ENCODE measurements at regions not wholly inside any gene's neighbourhood (a gene's known extent, or its start where the extent isn't known, plus 50 kb on each side); places are given as distances from the start of the nearest gene placed in this dataset.
"Not testable (repeated sequence)": the region's sequence is repeated elsewhere in the genome, so short reads cannot be mapped to it uniquely, and the experiment has no call there.

- no peak for DNase-seq (ENCODE audit: low spot score)
Observed at GRCh38 chr10:60618861-60619260, 159.4 kb upstream of the CDK1 start.

DNA sequence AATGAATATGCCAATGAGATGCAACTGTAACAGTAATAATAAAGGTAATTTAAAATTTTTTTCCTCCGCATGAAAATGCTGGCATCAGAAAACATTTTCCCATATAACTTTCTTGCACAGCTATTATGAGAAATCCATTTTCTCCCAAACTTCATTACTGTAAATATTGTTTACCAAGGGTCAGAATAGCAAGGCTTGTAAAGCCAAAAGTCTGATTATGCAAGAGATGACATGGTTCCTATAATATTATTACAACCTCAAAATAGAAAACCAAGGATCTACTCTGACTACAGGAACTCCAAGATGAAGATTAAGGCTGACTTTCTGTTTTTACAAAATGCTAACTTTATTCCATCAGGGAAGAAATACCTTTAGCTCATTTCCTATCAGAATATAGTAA, 162.7 kb upstream of the CDK1 start:
- no peak for DNase-seq (ENCODE audit: low spot score)

- DNase-seq (ENCODE audit: low spot score) = no peak
Observed at GRCh38 chr10:60614363-60614762, 163.9 kb upstream of the CDK1 start.

DNA sequence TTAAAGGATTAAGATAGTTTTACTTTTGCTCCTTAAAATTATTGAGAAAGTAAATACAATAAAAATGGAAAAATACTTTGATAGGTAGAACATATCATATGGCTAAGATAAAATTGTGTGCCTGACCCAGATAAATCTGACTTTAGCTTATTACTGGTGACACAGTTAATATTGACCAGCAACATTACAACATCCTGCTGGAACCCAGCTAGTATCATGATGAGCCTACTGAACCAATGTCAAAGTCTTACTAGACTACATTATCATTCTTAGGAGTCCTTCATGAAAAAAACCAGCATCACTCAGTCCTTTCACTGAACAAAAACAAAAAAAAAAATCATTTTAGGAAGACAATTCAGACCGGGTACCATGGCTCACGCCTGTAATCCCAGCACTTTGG, 164.8 kb upstream of the CDK1 start:
- DNase-seq (ENCODE audit: low spot score) = no peak

DNA sequence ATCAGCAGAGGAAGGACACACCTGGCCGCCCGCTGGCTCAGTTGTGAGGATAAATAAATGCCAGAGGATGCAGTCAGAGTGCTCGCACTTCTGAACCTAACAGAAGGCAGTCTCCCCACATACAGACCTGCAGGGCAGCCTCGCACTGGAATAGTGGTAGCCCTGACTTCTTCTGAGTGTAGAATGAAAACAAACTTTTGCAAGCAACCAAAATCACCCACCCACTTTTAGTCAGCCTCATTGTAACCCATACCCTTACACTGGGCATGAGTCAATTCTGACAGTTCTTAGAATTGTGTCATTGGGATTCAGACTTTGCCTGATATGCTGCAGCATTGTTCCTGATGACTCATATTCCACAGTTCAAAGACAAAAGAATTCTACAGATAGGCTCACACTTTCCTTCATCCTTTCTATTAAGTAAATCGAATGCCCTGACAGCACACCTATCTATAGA, 167.0 kb upstream of the CDK1 start:
- no peak for DNase-seq (ENCODE audit: low spot score)

GRCh38 chr10:60607372-60607771, 170.9 kb upstream of the CDK1 start:
- DNase-seq (ENCODE audit: low spot score) = no peak

DNA sequence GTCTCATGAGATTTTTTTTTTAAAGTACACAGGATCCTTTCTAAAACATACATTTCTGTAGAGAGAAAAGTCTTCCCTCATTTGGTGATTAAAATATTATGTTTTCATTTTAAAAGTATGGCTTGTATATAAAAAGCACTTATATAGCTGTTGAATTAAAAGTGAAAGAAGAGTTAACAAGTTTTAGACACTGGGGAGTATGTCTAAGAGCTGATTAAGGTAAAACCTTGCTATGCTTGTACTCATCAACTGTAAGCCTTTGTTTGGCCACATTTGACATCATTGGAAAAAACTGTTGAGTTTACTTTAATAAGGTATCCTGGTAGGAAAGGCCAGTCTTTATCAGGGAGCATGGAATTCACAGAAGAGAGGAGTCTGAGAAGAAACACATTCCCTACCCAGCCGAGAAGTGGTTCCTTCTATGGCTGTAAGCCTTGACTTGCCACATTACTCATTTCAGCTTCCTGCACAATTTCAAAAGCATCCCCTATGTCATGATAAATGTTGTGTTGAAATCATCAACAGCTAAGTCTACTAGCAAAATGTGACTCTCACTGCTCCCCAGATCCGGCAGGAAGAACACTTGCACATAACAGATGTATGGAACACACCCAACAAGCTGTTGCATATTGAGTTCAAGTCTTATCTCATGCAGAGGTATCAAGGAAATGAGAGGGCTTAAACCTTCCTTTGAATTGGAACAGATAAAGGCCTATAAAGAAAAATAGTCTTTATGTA, 171.8 kb upstream of the CDK1 start:
- peak; percentile 91 for DNase-seq (ENCODE audit: low spot score)

DNA sequence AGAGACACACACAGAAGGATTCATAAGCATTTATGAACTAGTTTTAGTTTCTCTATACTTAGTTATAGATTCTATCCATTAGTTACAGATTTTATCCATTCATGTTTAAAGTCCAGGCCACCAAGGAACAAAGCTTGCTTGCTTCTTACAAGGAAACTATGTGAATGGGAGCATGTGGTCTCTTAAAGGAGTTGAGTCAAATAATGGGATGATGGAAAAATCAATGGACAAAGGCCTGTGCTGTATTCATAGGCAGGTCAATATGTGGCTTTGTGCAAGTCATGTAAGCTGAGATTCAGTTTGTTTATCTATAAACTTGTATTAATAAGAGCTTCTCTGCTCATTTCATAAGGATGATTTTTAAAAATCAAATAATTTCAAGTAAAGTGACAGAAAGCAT, 172.8 kb upstream of the CDK1 start:
- no peak for DNase-seq (ENCODE audit: low spot score)

- peak; percentile 25 for DNase-seq (ENCODE audit: low spot score)
Observed at GRCh38 chr10:60604342-60604741, 173.9 kb upstream of the CDK1 start.

DNA sequence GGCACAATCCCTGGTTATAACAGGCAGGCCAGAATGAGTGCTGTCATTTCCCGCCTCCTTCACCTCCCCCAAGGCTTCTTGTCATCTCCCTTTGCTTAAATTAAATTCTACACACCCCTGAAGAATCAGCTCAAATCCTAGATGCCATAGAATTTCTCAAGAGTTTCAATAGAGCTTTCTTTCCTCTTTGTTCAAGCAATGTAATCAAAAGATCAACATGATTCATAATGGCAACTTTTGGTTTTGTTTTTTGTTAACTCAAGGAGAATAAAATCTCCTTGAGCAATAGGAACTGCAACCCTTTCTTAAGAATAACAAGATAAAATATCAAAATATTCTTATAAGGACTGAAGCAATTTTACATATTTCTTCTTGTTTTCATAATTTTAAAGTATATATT, 180.8 kb upstream of the CDK1 start:
- no peak for DNase-seq (ENCODE audit: low spot score)

GRCh38 chr10:60595852-60596251, 182.4 kb upstream of the CDK1 start:
- no peak for DNase-seq (ENCODE audit: low spot score)

DNA sequence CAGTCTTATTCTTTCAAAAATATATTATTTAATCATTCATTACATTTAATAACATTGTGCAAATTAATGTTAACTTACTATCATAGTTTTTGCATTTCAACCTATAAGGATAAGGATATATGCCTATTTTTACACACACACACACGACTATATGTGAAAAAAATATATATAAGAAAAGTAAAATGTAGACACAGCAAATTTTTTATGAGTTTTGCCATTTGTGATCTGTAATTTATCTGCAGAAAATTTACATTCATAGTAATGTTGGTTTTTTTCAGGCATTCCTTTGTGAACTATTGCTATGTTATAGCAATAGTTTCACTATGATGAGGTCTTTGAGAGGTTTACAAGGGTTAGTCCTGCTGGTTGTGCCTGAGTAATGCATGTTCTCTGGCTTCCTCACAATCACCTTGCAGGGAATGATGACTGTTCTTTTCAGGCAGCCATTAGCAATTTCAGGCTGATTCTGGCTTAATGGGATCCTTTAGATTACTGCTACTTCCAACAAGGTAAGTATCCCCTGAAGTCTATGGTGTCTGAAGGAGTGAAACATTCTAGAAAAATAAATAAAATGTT, 183.7 kb upstream of the CDK1 start:
- DNase-seq (ENCODE audit: low spot score) = no peak

DNA sequence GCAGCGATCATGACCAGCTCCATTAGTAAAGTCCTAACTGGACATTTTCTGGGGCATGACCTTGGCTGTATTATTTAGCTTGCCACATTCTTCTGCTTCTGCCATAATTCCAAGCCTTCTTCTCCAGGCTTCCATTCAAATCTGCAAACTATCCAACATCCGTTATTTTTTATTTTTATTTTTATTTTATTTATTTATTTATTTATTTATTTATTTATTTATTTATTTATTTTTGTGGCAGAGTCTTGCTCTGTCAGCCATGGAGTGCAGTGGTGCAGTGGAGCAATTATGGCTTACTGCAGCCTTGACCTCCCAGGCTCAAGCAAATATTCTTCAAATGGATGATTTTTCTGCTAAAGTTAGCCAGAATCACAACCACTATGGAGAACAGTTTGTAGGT, 187.2 kb upstream of the CDK1 start:
- DNase-seq (ENCODE audit: low spot score) = no peak

GRCh38 chr10:60589376-60589775, 188.9 kb upstream of the CDK1 start:
- no peak for DNase-seq (ENCODE audit: low spot score)

DNA sequence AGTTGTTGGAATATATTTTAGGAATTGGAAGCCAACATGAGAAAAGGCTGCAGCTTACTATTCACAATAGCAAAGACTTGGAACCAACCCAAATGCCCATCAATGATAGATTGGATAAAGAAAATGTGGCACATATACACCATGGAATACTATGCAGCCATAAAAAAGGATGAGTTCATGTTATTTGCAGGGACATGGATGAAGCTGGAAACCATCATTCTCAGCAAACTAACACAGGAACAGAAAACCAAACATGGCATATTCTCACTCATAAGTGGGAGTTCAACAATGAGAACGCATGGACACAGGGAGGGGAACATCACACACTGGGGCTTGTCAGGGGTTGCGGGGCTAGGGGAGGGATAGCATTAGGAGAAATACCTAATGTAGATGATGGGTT, 192.1 kb upstream of the ANK3 start:
- not testable (repeated sequence) for DNase-seq (ENCODE audit: low spot score)

DNA sequence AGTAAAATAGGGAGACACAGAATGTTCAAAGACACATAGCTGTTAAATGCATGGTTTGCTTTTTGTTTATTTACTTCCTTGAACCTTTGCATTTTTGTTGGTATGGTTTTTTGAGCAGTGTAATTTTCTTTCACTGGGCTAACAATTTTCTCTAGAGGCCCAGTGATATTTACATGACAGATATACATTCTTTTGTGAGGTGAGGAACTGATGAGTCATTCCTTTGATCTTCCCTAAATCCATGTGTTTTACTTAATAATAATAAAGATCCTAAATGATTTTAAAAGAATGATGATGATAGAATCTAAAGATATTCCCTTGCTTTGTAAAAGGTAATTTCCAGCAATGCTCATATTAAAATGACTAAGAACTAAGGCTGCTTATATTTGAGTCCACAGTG, 188.5 kb upstream of the ANK3 start:
- no peak for DNase-seq (ENCODE audit: low spot score)

DNA sequence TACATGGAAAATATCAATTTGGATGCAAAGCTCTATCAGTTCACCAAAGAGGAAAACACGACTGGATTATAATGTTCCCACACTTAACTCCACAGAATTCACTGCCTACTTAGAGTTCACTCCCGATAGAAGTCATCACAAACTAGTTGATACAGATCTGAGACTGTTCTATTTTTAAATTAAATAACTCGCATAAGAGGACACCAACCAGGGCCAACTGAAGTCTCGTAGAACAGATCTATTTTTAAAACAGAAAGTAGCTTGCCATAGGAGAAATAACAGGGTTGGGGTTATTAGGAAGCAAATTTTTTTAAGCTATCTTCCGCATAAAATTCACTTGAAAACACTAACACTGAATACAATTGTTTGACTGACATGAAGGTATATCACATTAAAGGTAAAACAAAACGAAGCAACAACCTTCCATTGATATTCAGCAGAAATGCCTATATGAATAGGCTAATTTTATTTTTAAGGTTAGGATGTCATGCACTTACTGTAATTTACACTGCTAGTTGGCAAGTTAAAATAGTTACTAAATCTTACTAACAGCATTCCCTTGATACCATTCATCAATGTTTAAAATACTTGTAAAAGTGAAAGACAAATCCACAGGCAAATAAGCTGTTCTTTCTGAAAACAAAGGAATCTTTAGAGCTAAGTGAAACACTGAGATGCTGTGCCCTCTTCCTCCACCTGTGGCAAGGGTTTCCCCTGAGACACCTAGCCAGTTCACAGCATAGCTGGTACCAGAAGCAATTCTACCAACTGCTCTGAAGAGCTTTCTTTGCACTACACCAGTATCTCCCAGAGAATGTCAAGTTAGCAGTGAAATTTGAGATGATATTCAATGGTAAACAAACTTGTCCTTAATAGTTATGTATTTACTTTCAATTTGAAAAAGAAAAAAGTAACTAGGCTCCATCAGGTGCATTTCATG, 186.7 kb upstream of the ANK3 start:
- DNase-seq (ENCODE audit: low spot score) = no peak

DNA sequence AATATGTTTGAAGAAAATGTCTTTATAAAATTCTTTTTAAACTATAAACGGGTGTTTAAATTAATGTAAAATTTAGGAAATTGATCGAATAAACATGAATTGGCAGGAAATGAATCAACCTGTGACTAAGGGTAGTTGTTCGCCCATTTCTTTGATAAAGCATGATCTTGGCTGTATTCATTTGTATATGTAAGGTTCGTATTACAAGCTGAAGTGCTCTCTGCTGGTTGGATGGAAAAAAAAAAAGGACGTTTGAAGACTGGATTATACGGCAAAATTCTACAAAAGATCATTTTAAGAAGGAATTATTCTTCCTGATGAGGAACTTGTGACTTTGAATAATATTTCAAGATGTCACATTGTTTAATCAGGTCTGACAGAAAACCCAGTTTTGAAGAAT, 185.4 kb upstream of the ANK3 start:
- DNase-seq (ENCODE audit: low spot score) = no peak

GRCh38 chr10:60574388-60574787, 184.7 kb upstream of the ANK3 start:
- no peak for DNase-seq (ENCODE audit: low spot score)

- peak; percentile 4 for DNase-seq (ENCODE audit: low spot score)
Observed at GRCh38 chr10:60573336-60573735, 183.7 kb upstream of the ANK3 start.

DNA sequence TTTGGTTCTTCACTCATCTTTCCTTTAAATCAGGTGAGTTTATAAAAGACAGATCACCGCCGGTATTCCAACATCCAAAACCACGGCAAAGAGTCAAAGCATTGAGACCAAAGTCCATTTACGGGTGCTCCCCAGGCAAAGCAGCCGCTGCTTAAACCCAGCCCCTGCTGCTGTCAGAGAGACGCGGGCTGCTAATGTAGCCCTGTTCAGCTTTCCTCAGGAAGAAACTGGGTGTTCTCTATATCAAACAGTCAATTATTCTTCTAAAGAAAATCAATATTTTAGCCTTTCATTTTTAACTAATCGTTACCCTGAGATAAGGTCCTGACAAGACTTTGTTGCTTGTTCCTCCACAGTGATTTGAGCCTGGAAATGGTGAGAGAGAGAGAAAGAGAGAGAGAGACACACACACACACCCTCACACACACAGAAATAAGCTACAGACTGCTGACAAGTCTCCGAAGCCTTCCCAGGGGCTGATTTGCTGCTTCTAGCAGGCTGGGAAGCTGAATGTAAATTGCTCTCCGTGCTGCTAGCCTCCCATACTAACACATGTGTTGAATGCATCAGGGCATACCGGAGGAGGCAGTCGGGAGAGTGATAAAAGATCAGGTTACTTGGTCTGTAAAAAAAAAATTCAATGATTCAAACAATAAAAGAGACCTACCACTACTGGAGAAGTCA, 183.0 kb upstream of the ANK3 start:
- peak; percentile 73 for DNase-seq (ENCODE audit: low spot score)

GRCh38 chr10:60570896-60571295, 181.2 kb upstream of the ANK3 start:
- no peak for DNase-seq (ENCODE audit: low spot score)
